Hypothalamus (tissue), 51 donors: ENCODE measurements at regions not wholly inside any gene's neighbourhood (a gene's known extent, or its start where the extent isn't known, plus 50 kb on each side); places are given as distances from the start of the nearest gene placed in this dataset.
"Not testable (repeated sequence)": the region's sequence is repeated elsewhere in the genome, so short reads cannot be mapped to it uniquely, and the experiment has no call there.

Experiments
- DNase-seq, 51 donors: peaks; one replicate each; lab custom pipeline; 2025; lab: John Stamatoyannopoulos, UW

DNA sequence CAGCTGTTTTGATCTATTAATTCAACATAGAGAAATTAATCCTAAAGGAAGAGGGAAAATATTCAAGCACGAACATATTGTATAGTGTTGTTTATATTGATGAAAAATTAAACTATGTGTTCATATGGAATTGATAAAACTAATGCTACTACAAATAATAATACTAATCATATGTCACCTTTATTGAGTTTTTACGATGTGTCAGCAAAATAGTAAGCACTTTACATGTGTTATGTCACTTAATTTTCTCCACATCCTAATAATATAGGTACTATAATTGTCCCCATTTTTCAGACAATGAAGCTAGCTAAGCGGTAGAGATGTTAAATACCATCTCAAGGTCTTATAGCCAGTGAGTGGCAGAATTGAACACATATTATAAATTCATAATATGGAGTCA, 2008.5 kb upstream of the WWC1 start:
- no peak for DNase-seq

DNA sequence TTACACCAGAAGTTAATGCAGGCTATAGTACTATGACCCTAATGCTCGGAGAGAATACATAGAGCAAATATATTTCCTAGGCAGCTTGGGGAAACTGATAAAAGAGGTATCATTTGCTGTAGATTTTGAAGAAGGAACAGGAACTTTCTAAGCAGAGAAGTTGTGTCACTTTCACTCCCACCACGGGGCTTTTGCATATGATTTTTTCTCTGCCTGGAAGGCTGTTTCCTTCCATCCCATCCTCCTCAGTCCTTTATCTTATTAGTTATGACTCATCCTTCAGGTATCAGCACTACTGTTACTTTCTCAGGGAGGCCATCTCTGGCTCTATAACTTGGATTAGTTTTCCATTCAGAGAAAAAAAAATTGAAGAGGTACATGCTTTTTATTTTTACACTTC, 2006.1 kb upstream of the WWC1 start:
- no peak for DNase-seq

DNA sequence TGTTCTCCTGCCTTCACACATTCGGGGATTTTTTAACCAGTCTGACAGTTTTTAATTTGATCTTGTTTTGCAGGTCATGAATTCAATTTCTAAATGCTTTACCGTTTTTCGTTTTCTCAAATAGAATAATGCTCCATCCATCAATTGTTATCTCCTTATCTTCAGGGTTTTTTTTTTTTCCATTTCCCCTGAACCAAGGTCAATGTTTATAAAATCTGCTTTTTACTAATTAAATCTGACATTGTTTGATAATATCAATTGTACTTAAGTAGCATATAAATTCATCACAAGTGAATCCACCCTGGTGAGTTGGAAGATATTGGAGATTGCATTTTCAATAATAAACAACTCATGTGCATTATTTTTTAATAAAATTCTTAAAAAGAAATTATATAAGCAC, 2004.6 kb upstream of the WWC1 start:
- no peak for DNase-seq

DNA sequence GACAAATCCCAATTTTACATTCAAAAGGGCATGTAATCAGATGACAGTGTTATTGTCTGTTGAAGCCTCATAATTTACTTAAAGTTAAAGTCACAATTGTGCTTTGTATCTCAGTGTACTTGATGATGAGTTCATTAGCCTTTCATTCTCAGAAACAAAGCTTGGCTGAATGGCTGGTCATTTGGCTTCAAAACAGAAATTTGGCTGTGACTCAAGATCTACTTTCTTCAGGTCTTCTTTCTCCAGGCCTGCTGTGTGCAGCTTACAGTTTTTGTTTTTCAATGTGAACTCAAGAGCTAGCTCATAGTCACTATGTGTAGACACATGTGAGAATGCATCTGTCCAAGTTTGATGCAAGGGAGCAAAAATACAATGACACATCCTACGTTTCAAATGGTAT, 2003.6 kb upstream of the WWC1 start:
- no peak for DNase-seq

DNA sequence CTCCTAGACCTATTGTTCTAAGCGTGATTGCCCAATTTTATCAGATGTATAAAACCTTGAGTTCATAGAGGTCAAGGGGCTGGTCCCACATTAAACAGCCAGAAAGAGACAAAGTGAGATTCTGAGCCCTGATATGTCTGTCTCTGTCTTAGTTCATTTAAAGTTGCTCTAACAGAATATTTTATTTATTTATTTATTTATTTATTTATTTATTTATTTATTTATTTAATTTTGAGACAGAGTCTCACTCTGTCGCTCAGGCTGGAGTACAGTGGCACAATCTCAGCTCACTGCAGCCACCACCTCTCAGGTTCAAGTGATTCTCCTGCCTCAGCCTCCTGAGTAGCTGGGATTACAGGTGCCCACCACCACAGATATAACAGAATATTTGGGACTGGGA, 1999.6 kb upstream of the WWC1 start:
- DNase-seq = not testable (repeated sequence)

DNA sequence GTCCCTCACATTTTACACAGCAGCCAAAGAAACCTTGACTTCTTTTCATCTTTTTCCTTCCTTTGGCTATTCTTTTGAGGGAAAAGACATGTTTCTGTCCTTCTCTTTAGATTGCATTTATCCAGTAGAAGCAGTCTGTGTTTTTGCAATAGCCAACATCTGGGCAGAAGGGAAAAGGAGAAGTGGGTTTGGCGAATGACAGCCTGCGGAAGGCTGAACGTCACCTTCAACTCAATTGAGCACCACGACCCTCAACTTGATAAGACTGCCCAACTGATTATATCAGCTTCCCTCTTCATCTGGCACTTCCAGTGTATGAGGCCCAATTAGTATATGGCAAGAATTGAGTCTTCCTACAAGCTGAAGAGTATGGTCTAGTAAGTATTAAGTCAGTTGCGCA, 1997.6 kb upstream of the WWC1 start:
- no peak for DNase-seq

DNA sequence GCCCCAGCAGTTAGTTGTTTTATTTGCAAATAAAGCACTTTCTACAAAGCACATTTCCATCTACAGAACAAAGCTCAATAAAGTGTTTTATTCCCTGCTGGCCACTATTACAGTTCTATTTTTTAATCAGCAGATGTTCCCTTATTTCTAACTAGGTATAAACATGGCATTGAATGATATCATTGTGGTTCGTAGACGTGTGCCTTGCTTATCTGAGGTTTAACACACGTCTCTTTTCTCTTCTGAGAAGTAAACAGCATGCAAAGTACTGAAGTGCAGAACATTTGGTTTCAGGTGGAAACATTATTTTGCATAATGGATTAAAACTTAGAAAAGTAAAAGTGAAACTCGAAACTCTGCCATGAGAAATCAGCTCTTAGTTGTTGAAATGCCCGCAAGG, 1989.3 kb upstream of the WWC1 start:
- DNase-seq = no peak

DNA sequence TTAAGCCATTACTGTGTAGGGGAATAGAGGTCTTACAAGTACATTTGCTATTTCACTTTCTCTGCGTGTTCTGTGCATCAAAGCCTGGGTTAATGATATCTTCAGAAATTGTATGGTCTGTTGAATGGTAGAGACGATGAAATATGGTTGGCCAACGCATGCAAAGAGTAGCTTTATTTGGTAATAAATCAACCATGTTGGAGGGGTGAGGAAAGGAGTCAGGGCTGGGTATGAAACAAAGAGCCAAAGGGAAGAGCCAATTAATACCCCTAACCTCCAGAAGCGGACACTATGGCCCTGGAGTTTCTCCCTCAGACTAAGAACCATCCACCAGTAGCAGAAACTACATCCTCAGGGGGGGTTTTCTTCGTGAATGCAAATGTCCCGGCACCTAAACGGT, 1974.0 kb upstream of the WWC1 start:
- DNase-seq = no peak

DNA sequence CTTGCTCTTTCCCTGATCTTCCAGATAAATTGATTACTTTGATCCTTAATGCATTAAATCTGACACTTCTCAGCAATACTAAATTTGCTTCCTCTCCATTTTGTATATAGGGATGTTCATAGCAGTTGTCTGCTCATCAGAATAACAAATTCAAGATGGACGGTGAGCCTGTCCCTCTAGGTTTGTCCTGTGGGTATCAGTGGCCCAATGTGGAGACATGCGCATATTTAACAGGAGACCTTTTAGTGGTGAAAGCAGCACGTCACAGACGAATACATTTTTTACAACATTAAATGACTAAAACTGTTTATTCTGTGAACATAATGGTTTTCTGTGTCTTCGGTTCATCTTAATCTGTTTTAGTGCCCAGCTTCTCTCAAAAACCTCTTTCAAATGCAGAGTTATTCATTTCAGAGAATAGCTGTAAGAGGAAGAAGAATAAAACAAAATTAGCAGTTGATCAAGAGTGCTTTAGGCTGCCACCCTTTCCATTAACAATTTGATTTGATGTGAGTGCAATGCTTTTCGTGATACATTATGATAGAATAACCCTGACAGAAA, 1970.4 kb upstream of the WWC1 start:
- DNase-seq = no peak

DNA sequence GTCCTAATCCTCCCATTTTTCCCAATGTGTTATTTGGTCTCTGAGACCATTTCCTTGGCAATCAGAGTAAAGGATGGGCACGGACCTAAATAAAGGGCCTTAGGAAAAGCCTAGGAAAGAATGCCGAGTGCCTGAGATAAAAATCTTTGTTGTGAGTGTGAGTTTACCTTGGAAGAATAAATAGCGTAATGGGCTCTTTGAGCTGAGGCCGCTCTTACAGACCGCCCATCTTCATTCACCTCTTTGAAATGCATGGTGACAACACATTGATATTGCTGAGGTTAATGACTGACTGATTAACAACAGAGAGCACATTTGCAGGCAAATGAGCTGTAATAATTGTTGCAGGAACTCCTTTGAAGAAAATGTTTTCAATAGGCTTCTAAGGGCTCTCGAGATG, 1967.1 kb upstream of the WWC1 start:
- DNase-seq = no peak

DNA sequence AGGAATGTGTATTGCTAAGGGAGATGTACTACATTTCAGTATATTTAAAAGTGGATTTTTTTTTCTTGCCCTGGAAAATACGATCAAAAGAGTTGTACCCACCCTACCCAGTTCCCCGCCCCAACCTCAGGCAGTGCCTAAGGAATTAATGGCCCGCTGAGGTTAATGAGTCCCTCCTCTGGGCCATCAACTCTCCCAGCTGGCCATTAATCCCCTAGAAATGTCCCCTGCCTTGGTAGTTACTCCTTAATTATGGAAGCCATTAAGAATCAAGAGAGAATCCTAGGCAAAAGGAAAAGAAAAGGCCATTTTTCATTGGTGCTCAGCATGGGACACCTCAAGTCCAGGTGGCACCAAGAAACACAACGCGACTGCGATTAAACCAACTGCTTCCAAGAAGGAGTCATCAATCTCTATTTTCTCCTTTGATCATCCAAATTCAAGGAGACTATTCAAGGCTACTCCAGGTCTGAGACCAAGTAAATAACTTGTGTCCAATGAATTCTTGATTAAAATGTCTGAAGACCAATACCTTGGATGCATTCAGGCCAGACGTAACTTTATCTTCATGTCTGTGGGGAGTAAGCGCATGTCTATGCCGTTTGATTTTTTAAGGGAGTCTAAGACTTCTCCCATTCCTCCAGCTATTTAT, 1962.2 kb upstream of the WWC1 start:
- DNase-seq = no peak

DNA sequence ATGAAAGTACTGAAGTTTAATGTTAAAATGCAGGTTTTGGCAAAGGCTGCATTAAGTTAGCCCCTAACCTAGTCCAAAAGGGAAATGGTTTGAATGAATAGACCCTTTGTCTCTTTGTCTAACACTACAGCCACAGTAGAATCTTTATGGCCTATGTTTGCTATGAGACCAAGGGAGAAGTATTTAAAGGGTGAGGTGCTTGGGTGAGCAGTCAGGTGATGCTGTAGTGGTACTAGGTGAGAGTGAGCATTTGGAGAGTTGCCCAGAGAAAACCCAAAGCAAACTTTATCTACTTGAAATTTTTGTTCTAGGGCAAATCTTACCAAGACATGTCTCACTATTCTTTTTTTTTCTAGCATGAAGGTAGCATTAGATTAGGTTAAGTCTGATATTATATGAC, 1961.4 kb upstream of the WWC1 start:
- no peak for DNase-seq

DNA sequence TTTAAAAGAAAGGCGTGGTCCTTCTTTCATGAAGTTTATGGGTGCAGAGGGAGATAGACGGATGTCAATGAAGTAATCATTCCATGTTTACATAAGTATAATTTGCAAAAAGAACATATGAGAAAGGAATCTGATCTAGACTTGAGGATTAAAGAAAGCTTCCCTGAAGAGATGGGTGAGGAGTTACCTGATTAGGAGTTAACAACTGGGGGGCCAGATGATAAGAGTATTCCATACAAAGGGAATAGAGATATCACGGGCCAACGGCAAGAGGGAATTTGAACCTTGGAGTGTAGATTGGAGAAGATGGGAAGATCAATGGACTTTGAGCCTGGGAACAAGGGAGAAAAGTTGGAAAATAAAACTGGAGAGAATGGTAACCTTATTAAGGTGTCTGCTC, 1959.9 kb upstream of the WWC1 start:
- DNase-seq = no peak

DNA sequence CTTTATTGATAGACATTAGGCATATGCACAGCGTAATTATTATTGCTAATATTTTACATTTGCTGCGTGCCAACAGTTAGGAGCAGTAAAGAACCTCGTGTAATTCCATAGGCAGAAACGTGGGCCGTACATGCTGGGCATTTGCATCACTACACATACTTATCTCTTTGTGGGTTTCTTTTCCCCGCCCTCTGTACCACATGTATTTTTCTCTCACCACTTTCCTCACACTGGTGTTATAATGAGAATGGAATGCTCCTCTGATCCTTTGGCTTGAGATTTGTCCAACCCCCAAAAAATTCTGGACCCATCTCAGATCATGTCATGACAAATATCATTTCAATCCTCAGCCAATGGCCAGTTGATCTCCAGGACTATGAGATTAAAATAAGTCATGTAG, 1952.6 kb upstream of the WWC1 start:
- DNase-seq = no peak

DNA sequence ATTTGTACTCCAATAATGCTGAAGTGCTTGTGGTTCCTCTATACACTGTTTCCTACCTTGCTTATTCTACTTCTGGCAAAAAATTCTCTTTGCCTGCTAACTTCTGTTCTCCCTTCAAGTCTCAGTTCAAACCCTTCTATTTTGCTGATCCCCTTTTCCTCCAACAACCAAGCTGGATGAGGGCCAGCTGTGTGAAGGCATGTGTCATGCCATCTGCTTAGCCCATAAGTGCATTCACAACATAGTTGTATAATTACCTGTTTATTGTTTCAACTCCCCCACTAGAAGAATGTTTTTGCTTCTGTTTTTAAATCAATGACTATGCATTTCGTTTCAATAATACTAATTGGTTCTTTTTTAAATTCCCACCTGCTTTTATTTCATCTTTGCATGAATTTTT, 1951.4 kb upstream of the WWC1 start:
- no peak for DNase-seq

DNA sequence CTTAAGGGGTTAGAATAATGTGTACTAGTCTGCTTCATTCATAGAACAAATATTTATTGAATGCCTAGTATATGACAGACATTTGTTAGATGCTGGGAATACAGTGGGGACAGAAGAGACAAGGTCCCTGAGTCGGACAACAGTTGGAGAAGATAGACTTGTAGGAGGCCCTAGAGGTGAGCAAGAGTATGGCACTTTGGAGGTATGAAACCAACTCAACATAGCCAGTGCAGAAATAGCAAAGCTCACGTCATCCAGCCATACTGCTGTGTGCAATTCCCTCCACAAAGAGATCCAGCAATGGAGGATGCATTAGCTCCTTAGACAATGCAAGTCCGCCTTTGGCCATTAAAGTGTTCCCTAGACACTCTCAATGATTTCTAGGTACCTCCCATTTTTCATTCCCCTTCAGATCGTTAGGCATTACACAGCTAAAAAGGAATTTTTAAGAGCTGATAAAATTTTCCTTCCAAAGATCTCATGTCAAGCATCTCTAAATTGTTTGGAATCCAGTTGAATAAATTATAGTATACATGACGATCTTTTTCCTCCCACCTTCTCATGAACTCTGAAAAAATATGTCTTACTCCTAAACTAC, 1949.6 kb upstream of the WWC1 start:
- DNase-seq = no peak

DNA sequence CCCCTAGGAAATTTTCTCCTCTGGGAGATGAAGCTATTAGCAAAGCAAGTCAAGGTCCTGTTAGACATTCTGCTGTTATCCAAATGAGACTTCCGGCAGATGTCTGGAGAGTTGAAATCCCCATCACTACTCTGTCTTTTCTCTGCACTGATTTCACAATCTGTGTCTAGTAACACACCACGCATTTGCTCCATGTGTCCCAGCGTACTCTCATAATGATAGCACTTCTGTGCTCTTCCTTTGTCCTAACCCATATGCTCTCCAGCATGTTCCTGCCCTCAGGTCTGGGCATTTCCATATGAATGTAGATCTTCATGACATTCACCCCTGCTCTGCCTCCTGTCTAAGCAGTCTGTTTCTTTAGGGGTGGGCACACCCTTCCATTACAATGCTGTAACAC, 1949.0 kb upstream of the WWC1 start:
- DNase-seq = no peak

DNA sequence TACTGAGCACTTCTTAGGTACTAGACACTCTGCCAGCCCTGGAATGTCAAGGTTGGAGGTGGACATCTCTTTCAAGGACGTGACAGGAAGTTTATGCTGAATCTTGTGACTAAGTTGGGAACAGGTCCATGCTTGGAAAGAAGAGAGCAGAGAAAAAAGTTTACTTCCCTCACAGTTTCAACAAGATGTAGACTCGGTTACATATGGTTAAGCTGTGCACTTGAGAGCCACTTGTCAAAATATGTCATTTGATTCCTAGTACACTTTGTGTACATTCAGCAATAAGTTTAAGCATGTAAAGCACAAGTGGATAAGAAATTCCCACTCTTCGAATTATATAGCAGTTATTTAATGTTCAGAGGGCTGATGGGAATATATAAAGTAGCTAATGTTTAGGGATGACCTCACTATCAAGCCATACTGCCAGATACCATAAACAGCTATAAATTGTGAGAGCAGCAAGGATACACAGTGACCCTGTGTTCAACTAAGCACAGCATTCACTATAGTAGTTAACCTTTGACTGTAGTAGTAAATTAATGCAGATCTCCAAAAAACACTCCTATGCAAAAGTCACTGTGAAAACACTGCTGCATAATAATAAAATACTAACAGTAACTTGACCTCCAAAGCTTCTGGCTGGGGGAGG, 1944.6 kb upstream of the WWC1 start:
- DNase-seq = no peak

DNA sequence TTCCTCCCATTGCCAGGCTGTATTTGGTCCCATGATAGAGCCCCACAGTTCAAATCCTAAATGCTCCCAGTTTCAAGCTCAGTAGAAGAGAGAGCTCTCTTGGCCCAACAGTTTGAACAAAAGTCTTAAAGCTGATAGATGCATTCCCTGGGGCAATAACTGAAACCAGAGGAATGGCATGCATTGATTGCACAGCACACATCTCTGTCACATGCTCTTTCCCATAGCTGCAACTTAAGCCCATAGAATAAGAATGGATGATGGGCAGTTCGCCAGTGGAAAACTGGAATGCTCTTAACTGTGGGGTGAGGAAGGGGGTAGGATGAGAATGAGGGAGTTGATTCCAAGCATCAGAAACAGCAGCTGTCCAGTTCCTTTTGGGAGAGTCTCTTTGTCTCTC, 1942.4 kb upstream of the WWC1 start:
- no peak for DNase-seq

DNA sequence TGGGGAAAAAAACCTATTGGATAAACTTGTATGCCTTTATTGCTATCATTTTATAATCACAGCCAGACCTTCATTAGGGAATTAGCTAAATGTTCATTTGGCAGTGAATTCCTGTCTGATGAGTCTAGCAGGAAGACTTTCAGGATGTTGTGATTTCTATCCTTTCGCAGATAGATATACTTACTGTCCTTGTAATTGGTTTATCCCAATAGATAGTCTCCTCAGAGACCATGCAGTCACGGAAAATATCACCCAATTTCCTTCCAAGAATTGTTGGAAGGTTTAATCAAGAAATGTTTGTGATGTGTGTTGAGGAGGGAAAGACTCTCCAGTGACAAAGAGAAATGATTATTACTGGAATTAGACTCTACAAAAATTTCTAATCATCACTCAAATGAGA, 1937.9 kb upstream of the WWC1 start:
- no peak for DNase-seq

DNA sequence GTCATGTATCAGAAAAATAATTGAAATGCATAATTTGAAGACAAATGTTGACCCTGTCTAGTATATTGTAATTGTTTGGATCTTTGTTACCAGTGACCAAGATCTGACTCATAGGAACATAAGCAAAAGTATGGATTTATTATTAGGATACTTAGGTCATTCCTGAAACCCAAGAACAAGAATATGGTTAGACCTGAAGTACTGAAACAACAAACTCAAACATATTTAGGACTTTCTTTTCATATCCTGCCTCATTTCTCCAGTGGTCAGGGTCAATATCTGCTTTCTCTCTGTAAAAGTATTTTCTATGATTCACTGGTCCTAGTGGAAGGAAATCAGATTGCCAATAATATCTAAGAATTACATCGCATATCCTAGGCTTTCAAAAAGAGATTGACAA, 1937.1 kb upstream of the WWC1 start:
- DNase-seq = no peak

DNA sequence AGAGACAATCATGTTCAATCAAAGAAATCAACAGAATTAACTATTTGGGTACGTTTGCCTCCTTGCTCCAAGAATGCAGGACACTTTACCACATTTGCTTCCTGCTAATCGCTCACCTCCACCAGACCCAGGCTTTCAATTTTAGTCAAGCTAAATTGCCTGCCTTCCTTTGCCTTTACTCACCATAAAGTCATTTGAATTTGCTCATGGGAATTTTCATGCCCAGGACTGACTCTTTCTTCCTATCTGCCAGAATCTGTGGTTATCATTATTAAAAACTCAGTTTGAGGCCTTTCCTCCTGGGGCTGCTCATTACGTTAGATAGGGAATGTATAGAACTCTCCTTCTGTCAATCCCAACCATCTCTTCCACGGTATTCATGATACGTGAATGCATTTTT, 1935.3 kb upstream of the WWC1 start:
- DNase-seq = no peak
